Thymus (tissue), 11 donors: ENCODE measurements at regions not wholly inside any gene's neighbourhood (a gene's known extent, or its start where the extent isn't known, plus 50 kb on each side); places are given as distances from the start of the nearest gene placed in this dataset.

Experiments used
- DNase-seq, 9 donors: peaks; one replicate each; pipeline ENCODE4 v3.0.0-alpha.2; 2013; ENCODE audit warnings: low spot score in 9 of 9, low read depth in 6 of 9, missing footprints in 1 of 9
- H3K27ac ChIP-seq, 2 donors: one replicate each; pipeline ENCODE4 v1.5.1; 2013; ENCODE audit warnings: control low read depth in 1 of 2, low read depth in 1 of 2, low read length in 1 of 2, mild to moderate bottlenecking in 1 of 2, moderate library complexity in 1 of 2
- H3K27me3 ChIP-seq, 2 donors: one replicate each; pipeline ENCODE4 v1.5.1; 2013; ENCODE audit warnings: low read length in 1 of 2; ENCODE audit not compliant: control insufficient read depth in 2 of 2, insufficient read depth in 1 of 2
- H3K36me3 ChIP-seq, 2 donors: one replicate each; pipeline ENCODE4 v1.5.1; 2013; ENCODE audit warnings: low read length in 1 of 2, mild to moderate bottlenecking in 1 of 2, moderate library complexity in 1 of 2; ENCODE audit not compliant: control insufficient read depth in 2 of 2, insufficient read depth in 2 of 2
- H3K4me1 ChIP-seq, 2 donors: one replicate each; pipeline ENCODE4 v1.5.1; 2013; ENCODE audit warnings: low read length in 2 of 2; ENCODE audit not compliant: control insufficient read depth in 2 of 2, insufficient read depth in 2 of 2
- H3K4me3 ChIP-seq, 2 donors: one replicate each; pipeline ENCODE4 v1.5.1; 2013; ENCODE audit warnings: low read length in 2 of 2, control low read depth in 1 of 2, mild to moderate bottlenecking in 1 of 2
- H3K9me3 ChIP-seq, 2 donors: one replicate each; pipeline ENCODE4 v1.5.1; 2013; ENCODE audit warnings: low read length in 1 of 2, mild to moderate bottlenecking in 1 of 2; ENCODE audit not compliant: control insufficient read depth in 2 of 2, insufficient read depth in 1 of 2
- WGBS: extraction: QIAGEN DNeasy Blood & Tissue Kit; methylation state at CpG from one replicate; pipeline ENCODE4 v1.1.7; 2013; 5-methylcytosine and 5-hydroxymethylcytosine counted together
- donor health status: healthy.

DNA sequence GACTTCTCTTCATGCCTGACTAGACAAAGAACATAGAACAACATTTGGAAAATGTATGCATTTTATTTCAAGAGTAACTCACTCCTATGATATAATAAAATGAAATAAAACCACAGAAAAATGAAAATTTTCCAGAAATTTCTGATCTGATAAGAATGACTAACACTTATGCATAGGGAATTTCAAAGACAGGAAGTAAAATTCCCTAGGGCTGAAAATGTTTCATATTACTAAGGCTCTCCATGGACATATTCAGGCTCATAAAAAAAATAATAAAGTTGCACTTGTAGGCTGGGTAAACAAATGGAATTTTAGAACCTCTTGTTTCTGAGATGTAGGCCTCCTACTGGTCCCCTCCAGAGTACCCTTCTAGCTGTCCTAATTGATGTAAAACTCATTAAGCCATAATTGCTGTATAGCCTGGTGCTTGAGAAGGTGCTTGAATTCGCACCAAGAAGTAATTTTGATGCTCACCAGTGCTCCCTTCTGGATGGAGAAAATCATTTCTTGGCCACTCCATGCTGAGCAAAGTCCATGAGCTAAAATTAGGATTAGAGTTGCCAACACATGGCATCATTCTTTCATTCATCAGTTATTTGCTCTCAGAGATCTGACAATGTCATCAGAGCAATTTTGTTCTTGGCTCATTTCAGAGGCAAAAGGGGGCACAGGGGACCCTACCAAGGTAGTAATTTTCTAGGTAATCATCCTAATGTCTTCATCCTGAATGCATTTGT lies 641.0 kb upstream of the CAMK1G start:
- no peaks in the 10 kb centered on the region for H3K4me1 ChIP-seq
- no peaks in the 10 kb centered on the region for H3K9me3 ChIP-seq
- no peak for DNase-seq
- no peaks in the 10 kb centered on the region for H3K36me3 ChIP-seq
- 89% methylated on average over 1 of the region's 1 CpG for WGBS
- no peak overlapping the region for H3K27ac ChIP-seq
- H3K4me3 ChIP-seq, result no peak overlapping the region
- no peaks in the 10 kb centered on the region for H3K27me3 ChIP-seq

DNA sequence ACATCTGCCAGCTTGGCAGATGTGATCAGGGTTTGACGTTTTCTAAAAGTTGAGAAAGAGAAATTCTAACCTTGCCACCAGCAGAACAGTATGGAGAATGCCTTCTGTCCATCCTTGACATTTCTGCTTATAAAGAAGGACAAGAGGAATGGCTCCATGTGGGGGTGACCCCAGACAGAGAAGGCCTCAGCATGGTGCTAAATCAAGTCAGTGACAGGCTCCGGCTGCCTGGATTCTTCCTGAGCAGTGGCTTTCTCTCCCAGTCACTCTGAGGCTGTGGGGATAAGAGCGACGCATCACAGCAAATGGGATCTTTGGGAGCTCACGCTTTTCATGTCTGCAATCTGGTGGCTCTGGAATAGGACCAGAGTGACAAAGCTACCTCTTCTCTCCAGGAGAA lies 640.2 kb upstream of the CAMK1G start:
- no peak for DNase-seq
- no peaks in the 10 kb centered on the region for H3K36me3 ChIP-seq
- H3K4me3 ChIP-seq, result no peak overlapping the region
- no peaks in the 10 kb centered on the region for H3K9me3 ChIP-seq
- 97% methylated on average over 5 of the region's 5 CpGs for WGBS
- no peaks in the 10 kb centered on the region for H3K4me1 ChIP-seq
- H3K27me3 ChIP-seq, result no peaks in the 10 kb centered on the region
- H3K27ac ChIP-seq, result no peak overlapping the region

DNA sequence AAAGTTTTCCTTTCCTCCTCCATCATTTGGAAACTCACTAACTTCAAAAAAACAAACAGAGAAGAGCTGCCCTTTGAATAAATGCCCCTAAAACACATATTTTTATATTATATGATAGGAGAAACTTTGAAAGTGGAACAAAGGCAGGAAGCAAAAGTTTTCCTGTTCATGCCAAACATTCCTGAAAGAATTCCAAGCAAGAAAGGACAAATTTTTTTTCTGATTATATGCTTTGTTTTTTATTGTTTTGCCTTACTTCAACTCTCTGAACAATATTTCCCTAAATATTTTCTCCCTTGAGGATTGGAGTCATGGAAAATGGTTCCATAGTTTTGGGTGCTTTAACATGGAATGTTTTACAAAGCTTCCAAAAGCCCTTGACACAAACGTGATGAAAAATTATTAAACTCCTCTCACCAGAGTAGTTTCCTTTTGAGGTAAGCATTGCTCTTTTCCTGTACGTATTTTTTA lies 638.5 kb upstream of the CAMK1G start:
- H3K27me3 ChIP-seq, result no peaks in the 10 kb centered on the region
- no peak overlapping the region for H3K27ac ChIP-seq
- H3K9me3 ChIP-seq, result no peaks in the 10 kb centered on the region
- H3K36me3 ChIP-seq, result no peaks in the 10 kb centered on the region
- H3K4me1 ChIP-seq, result no peaks in the 10 kb centered on the region
- H3K4me3 ChIP-seq, result no peak overlapping the region
- DNase-seq, result no peak
- WGBS, result 2% methylated on average over 2 of the region's 2 CpGs

DNA sequence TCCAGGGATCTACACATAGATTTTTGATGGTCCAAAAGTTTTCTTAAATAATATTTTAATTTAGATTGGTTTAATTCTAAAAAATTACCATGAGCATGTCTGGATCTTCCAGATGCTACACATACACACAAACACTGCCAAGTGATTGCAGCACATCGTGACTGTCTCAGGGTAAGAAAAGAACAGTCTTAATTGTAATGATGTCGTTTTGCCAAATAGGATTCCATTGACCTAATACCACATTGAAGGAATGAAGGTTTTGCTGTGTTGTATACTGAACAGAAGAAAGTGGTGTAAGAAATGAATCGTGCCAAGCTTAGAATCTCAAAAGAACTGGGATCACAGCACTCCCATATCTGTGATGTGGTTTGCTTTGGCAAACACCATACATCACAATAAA lies 633.3 kb upstream of the CAMK1G start:
- Histone ChIP-seq H3K36me3 (no peaks in the 10 kb centered on the region), H3K27ac (no peak overlapping the region), H3K4me1 (no peaks in the 10 kb centered on the region), H3K4me3 (no peak overlapping the region), H3K27me3 (no peaks in the 10 kb centered on the region), H3K9me3 (no peaks in the 10 kb centered on the region)
- no peak for DNase-seq
- 95% methylated on average over 3 of the region's 3 CpGs for WGBS

DNA sequence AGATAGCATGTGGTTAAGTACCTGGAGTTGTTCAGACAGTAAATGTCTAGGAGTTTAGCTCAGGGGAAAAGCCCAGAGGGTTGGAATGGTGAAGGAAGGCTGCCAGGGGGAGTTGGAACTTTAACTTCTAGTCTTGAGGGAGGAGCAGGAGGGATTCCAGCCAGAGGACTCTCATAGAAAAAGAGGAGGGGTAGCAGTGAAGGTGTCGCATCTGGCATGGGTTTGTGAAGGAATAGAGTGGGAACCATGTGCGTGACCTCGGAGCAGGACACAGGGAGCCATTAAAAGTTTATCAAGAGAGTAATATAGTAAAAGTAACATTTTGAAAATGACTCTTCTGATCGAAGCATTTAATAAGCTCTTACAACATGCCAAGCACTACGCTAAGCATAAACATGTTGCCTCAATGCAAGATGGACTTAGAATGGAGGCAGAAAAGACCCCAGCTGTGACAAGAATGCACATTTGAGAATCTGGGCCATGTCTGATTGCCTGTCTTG lies 632.4 kb upstream of the CAMK1G start:
- Histone ChIP-seq H3K36me3 (no peaks in the 10 kb centered on the region), H3K4me3 (no peak overlapping the region), H3K9me3 (no peaks in the 10 kb centered on the region), H3K27ac (no peak overlapping the region), H3K4me1 (no peaks in the 10 kb centered on the region), H3K27me3 (no peaks in the 10 kb centered on the region)
- WGBS, result 96% methylated on average over 5 of the region's 5 CpGs
- DNase-seq, result no peak

DNA sequence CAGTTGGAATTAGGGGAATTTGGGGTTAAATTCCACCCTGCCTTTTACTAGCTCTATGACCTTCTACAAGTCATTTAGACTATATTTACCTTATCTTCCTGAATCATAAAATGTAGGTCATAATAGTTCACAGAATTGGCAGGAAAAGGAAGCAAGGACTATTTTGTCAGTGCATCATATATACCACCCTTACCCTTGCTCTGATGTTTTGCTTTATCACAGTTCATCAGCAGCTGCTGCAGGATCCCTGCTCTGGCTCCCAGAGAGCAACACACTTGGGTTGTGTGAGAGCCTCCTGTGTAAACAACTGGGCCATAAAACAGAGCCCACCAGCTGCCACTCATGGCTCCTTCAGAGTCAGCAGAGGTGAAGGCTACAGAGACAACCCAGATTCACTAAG lies 631.6 kb upstream of the CAMK1G start:
- DNase-seq, result no peak
- Histone ChIP-seq H3K9me3 (no peaks in the 10 kb centered on the region), H3K27me3 (no peaks in the 10 kb centered on the region), H3K4me1 (no peaks in the 10 kb centered on the region), H3K4me3 (no peak overlapping the region), H3K36me3 (no peaks in the 10 kb centered on the region), H3K27ac (no peak overlapping the region)

DNA sequence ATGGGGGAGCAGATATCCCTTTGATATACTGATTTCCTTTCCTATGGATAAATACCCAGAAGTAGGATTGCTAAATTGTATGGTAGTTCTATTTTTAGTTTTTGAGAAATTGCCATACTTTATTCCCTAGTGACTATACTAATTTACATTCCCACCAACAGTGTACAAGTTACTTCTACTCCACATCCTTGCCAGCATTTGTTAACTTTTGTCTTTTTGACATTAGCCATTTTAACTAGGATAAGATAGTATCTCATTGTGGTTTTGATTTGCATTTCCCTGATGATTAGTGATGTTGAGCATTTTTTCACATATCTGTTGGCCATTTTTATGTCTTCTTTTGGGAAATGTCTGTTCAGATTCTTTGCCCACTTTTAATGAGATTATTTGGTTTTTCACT lies 620.6 kb upstream of the CAMK1G start:
- Histone ChIP-seq H3K27me3 (no peaks in the 10 kb centered on the region), H3K4me1 (no peaks in the 10 kb centered on the region), H3K27ac (no peak overlapping the region), H3K9me3 (peaks cover 1 to 4% of the 10 kb centered on the region in 2 donors), H3K36me3 (no peaks in the 10 kb centered on the region), H3K4me3 (no peak overlapping the region)
- DNase-seq, result no peak

DNA sequence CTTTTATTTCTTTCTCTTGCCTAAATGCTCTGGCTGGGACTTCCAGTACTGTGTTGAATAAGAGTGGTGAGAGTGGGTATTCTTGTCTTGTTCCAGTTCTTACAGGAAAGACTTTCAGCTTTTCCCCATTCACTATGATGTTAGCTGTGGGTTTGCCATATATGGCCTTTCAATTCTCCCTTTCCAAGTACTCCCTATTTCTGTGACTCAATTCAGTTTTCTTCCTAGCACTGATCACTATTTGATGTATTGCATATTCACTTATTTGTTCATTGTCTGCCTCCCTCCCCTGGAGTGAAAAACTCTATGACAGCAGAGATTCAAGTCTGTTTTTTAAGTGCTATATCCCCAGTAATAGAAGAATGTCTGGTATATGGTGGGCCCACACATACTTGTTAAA lies 618.2 kb upstream of the CAMK1G start:
- no peaks in the 10 kb centered on the region for H3K27me3 ChIP-seq
- no peak for DNase-seq

DNA sequence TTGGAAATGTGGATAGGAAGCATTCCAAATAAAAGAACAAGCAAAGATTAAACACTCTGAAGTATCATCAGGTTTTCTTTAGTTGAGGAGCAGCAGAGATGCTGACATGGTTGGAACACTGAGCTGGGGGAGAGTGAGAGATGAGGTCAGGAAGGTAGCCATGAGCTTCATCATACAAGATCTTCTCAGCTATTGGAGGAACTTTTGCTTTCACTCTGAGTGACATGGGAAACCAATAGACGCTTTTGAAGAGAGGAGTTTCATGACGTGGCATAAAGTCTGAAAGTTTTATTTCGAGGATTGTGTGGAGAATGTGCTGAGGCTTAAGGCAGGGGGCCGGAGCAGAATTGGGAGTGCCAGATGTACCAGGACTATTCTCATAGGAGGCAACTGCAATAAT lies 616.2 kb upstream of the CAMK1G start:
- Histone ChIP-seq H3K4me1 (no peaks in the 10 kb centered on the region), H3K27me3 (no peaks in the 10 kb centered on the region), H3K36me3 (no peaks in the 10 kb centered on the region), H3K4me3 (no peak overlapping the region), H3K27ac (no peak overlapping the region), H3K9me3 (no peaks in the 10 kb centered on the region)
- DNase-seq, result no peak
- 96% methylated on average over 4 of the region's 4 CpGs for WGBS

More for the DNA sequence above, 618.2 kb upstream of the CAMK1G start:
- Histone ChIP-seq H3K4me3 (no peak overlapping the region), H3K9me3 (no peaks in the 10 kb centered on the region), H3K4me1 (no peaks in the 10 kb centered on the region), H3K27ac (no peak overlapping the region), H3K36me3 (no peaks in the 10 kb centered on the region)
